ENCODE measurements at regions not wholly inside any gene's neighbourhood (a gene's known extent, or its start where the extent isn't known, plus 50 kb on each side); places are given as distances from the start of the nearest gene placed in this dataset.

DNA sequence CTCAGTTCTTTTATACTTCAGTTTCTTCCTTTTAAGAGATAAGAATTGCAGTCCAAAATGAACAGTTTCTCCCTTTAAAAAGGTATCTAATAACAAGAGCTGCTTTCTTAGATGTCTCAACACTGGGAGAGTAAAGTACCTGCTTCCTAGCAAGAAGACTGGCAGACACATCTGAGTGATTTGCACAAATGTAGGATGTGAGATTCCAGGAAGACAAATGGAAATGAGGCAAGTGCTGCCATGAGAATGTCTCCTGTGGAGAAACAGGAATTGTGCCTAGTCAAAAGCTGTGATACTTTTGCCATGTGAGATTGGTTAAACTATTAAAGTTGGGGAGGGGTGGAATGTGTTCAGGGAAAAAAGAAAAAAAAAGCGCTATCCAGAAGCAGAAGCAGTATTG, 159.1 kb downstream of the HTR1A start:
- H3K4me1 ChIP-seq: no peaks in the 10 kb centered on the region
- 74% methylated on average over 1 of the region's 1 CpG for WGBS
- H3K9me3 ChIP-seq: no peaks in the 10 kb centered on the region
- TF ChIP-seq, protein P1, sequence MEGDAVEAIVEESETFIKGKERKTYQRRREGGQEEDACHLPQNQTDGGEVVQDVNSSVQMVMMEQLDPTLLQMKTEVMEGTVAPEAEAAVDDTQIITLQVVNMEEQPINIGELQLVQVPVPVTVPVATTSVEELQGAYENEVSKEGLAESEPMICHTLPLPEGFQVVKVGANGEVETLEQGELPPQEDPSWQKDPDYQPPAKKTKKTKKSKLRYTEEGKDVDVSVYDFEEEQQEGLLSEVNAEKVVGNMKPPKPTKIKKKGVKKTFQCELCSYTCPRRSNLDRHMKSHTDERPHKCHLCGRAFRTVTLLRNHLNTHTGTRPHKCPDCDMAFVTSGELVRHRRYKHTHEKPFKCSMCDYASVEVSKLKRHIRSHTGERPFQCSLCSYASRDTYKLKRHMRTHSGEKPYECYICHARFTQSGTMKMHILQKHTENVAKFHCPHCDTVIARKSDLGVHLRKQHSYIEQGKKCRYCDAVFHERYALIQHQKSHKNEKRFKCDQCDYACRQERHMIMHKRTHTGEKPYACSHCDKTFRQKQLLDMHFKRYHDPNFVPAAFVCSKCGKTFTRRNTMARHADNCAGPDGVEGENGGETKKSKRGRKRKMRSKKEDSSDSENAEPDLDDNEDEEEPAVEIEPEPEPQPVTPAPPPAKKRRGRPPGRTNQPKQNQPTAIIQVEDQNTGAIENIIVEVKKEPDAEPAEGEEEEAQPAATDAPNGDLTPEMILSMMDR (IDR thresholded peaks at IDR 0.05): no peak
- TF ChIP-seq POLR2AphosphoS5 (IDR thresholded peaks at IDR 0.05) (no peak), POLR2A (IDR thresholded peaks at IDR 0.05) (no peak), EP300 (IDR thresholded peaks at IDR 0.05) (no peak)
- no peak overlapping the region for H3K4me3 ChIP-seq
- no peak overlapping the region for H3K27ac ChIP-seq
- DNase-seq (ENCODE audit: low spot score in 2 of 2): no peak
- no peaks in the 10 kb centered on the region for H3K27me3 ChIP-seq
- no peaks in the 10 kb centered on the region for H3K36me3 ChIP-seq

DNA sequence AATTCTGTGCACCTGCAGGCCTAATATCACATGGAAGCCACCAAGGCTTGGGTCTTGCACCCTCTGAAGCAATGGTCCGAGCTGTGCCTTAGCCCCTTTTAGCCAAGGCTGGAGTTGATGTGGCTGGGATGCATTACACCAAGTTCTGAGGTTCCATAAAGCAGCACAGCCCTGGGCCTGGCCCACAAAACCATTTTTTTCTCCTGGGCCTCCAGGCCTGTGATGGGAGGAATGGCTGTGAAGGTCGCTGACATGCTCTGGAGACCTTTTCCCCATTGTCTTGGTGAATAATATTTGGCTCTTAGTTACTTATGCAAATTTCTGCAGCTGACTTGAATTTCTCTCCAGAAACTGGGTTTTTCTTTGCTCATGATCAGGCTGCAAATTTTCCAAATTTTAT, 167.3 kb downstream of the HTR1A start:
- no peak for DNase-seq (ENCODE audit: low spot score in 2 of 2)
- TF ChIP-seq, protein P1 (IDR thresholded peaks at IDR 0.05): no peak
- TF ChIP-seq EP300 (IDR thresholded peaks at IDR 0.05): no peak
- TF ChIP-seq POLR2AphosphoS5 (IDR thresholded peaks at IDR 0.05): no peak
- no peak for TF ChIP-seq POLR2A (IDR thresholded peaks at IDR 0.05)
- Histone ChIP-seq H3K9me3 (peaks cover 5% of the 10 kb centered on the region), H3K27ac (no peak overlapping the region), H3K36me3 (no peaks in the 10 kb centered on the region), H3K27me3 (no peaks in the 10 kb centered on the region), H3K4me1 (no peaks in the 10 kb centered on the region), H3K4me3 (no peak overlapping the region)
- WGBS: 67% methylated on average over 2 of the region's 2 CpGs

DNA sequence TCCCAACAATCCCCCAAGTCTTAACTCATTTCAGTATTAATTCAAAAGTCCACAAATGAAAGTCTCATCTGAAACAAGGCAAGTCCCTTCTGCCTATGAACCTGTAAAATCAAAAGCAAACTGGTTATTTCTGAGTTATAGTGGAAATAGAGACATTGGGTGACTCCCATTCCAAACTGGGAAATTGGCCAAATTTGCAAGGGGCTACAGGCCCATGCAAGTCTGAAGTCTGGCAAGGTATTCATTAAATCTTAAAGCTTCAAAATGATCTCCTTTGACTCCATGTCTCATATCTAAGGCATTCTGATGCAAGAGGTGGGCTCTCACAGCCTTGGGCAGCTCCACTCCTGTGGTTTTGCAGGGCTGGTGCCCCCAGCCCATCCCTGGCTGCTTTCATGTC, 167.9 kb downstream of the HTR1A start:
- Histone ChIP-seq H3K36me3 (no peaks in the 10 kb centered on the region), H3K27me3 (no peaks in the 10 kb centered on the region), H3K9me3 (peaks cover 5% of the 10 kb centered on the region), H3K4me1 (no peaks in the 10 kb centered on the region), H3K27ac (no peak overlapping the region), H3K4me3 (no peak overlapping the region)
- DNase-seq (ENCODE audit: low spot score in 2 of 2): no peak
- TF ChIP-seq, protein P1 (IDR thresholded peaks at IDR 0.05): no peak
- no peak for TF ChIP-seq POLR2AphosphoS5 (IDR thresholded peaks at IDR 0.05)
- TF ChIP-seq EP300 (IDR thresholded peaks at IDR 0.05): no peak
- no peak for TF ChIP-seq POLR2A (IDR thresholded peaks at IDR 0.05)

DNA sequence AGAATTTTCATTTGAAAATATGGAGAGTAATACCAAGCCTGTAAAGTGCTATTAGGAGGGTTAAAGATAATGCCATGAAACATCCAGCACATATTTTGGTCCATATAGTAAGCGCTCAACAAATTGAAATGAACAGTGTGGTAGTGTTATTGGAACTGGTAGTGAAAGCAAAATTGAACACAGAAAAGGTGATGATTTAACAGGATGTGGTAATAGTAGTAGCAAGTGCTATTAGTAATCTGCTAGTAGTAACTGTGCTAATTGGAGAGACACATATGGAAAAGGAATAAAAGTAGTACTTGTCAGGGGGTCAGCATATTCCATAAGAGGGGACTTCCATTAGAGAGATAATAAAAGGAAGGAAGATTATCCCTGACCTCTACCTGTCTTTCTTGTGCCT, 187.3 kb downstream of the HTR1A start:
- Histone ChIP-seq H3K9me3 (no peaks in the 10 kb centered on the region), H3K27me3 (no peaks in the 10 kb centered on the region), H3K4me1 (no peaks in the 10 kb centered on the region), H3K27ac (no peak overlapping the region), H3K4me3 (no peak overlapping the region), H3K36me3 (no peaks in the 10 kb centered on the region)
- TF ChIP-seq POLR2A (IDR thresholded peaks at IDR 0.05) (no peak), EP300 (IDR thresholded peaks at IDR 0.05) (no peak), POLR2AphosphoS5 (IDR thresholded peaks at IDR 0.05) (no peak)
- TF ChIP-seq, protein P1 (IDR thresholded peaks at IDR 0.05): no peak
- no peak for DNase-seq (ENCODE audit: low spot score in 2 of 2)
- WGBS: 92% methylated on average over 1 of the region's 1 CpG

DNA sequence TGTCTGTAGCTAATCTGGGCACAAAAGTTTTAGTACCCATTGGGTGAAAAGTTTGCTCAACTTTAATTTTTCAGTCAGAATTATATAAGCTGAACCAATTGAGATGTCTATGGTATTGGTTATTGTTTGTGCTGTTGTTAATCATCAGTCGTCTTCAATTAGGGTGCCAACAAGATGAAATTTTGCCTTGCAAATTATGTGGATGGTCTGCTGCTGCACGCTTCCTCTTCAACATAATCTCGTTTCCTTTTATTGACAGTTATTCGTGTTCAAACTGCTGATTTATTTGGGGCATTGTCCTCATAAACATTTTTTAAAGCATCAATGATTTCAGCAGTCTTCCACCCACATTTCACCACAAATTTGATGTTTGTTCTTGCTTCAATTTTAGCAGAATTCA, 194.0 kb downstream of the HTR1A start:
- H3K27ac ChIP-seq: no peak overlapping the region
- no peak for TF ChIP-seq POLR2A (IDR thresholded peaks at IDR 0.05)
- no peaks in the 10 kb centered on the region for H3K36me3 ChIP-seq
- whole genome bisulfite sequencing: 62% methylated on average over 4 of the region's 4 CpGs
- H3K27me3 ChIP-seq: no peaks in the 10 kb centered on the region
- no peaks in the 10 kb centered on the region for H3K4me1 ChIP-seq
- DNase-seq (ENCODE audit: low spot score in 2 of 2): no peak
- H3K4me3 ChIP-seq: no peak overlapping the region
- H3K9me3 ChIP-seq: no peaks in the 10 kb centered on the region

DNA sequence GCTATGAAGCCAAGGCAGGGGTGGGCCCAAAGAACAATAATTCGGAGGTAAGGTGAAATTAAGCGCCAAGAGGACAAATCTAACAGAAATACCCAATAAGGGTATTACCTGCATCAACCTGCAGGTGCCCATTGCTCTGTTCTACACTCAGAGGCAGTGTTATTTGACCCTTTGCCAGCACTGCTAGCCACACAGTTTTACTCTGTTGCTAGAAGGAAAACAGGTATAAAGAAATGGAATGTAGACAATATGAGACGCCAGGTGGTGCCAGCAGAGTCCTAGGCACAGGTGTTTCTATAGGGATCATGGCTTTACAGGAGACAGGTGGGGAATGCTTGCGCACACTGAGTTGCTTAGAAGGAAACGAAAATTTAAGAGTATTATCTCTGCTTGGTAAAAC, 201.3 kb downstream of the HTR1A start:
- TF ChIP-seq EP300 (IDR thresholded peaks at IDR 0.05): no peak
- no peak for TF ChIP-seq POLR2AphosphoS5 (IDR thresholded peaks at IDR 0.05)
- TF ChIP-seq POLR2A (IDR thresholded peaks at IDR 0.05): no peak
- TF ChIP-seq, protein P1 (IDR thresholded peaks at IDR 0.05): no peak
- H3K27ac ChIP-seq: no peak overlapping the region
- no peaks in the 10 kb centered on the region for H3K9me3 ChIP-seq
- 77% methylated on average over 5 of the region's 5 CpGs for WGBS
- H3K27me3 ChIP-seq: no peaks in the 10 kb centered on the region
- DNase-seq (ENCODE audit: low spot score in 2 of 2): no peak
- no peaks in the 10 kb centered on the region for H3K4me1 ChIP-seq
- no peak overlapping the region for H3K4me3 ChIP-seq
- no peaks in the 10 kb centered on the region for H3K36me3 ChIP-seq

Measured in suprapubic skin (tissue), 4 donors.